Lung (tissue), 11 donors: ENCODE measurements at regions not wholly inside any gene's neighbourhood (a gene's known extent, or its start where the extent isn't known, plus 50 kb on each side); places are given as distances from the start of the nearest gene placed in this dataset.
A peak's percentile ranks its signal among the peaks of the same experiment; 100 is the strongest.

Experiments used
- ATAC-seq: fragments of 200-7000 bp; cut with Tn5 transposase; one replicate; pipeline ENCODE4 v1.9.1; 2020; ENCODE audit warnings: moderate number of reproducible peaks; ENCODE audit not compliant: insufficient read depth, low FRiP score
- DNase-seq, 3 donors: peaks; one replicate each; pipeline ENCODE4 v3.0.0-alpha.2; 2013 to 2017
- H3K27ac ChIP-seq, 2 donors: one replicate each; pipeline ENCODE4 v1.5.1; 2013; ENCODE audit warnings: mild to moderate bottlenecking in 2 of 2, moderate library complexity in 2 of 2, control low read depth in 1 of 2, inconsistent platforms in 1 of 2, low read depth in 1 of 2, low read length in 1 of 2
- H3K27me3 ChIP-seq, 3 donors: one replicate each; pipeline ENCODE4 v1.5.1; 2013; ENCODE audit warnings: low read length in 2 of 3; ENCODE audit not compliant: control insufficient read depth in 3 of 3, insufficient read depth in 3 of 3
- H3K36me3 ChIP-seq, 4 donors: one replicate each; pipeline ENCODE4 v1.5.1; 2013; ENCODE audit warnings: low read length in 4 of 4, mild to moderate bottlenecking in 1 of 4, moderate library complexity in 1 of 4; ENCODE audit not compliant: control insufficient read depth in 4 of 4, insufficient read depth in 4 of 4
- H3K4me1 ChIP-seq, 5 donors: one replicate each; pipeline ENCODE4 v1.5.1; 2013; ENCODE audit warnings: low read length in 5 of 5, mild to moderate bottlenecking in 2 of 5, moderate library complexity in 1 of 5; ENCODE audit not compliant: control insufficient read depth in 5 of 5, insufficient read depth in 5 of 5
- H3K4me3 ChIP-seq: one replicate; pipeline ENCODE4 v1.5.1; 2013; ENCODE audit warnings: mild to moderate bottlenecking, control low read depth, moderate library complexity
- H3K9ac ChIP-seq, 2 donors: one replicate each; pipeline ENCODE4 v1.5.1; 2013; ENCODE audit warnings: low read length in 2 of 2, control low read depth in 1 of 2; ENCODE audit not compliant: insufficient read depth in 1 of 2
- H3K9me3 ChIP-seq, 4 donors: one replicate each; pipeline ENCODE4 v1.5.1; 2013; ENCODE audit warnings: low read length in 3 of 4, mild to moderate bottlenecking in 1 of 4, moderate library complexity in 1 of 4; ENCODE audit not compliant: control insufficient read depth in 4 of 4, insufficient read depth in 3 of 4
- CTCF ChIP-seq: IDR thresholded peaks from 2 replicates; pipeline ENCODE4 v1.5.1; 2012; ENCODE audit warnings: mild to moderate bottlenecking; ENCODE audit errors: control extremely low read depth, extremely low read depth
- WGBS, 2 donors: extraction: QIAGEN DNeasy Blood & Tissue Kit; methylation state at CpG; one replicate each; pipeline ENCODE4 v1.1.7; 2013; 5-methylcytosine and 5-hydroxymethylcytosine counted together
- donor health status: control.
- donor health status: control.
- donor health status: Bipolar disorder and iron deficiency.
- donor health status: healthy.
- donor health status: DM: yes; HTN: yes; CAD: no.

GRCh38 chrY:15259286-15259685 is 735.0 kb downstream of the NLGN4Y start:
- H3K9ac ChIP-seq = no peak overlapping the region
- H3K27ac ChIP-seq = no peak overlapping the region
- DNase-seq (peak in 1 of 3 donors; percentile 2), ATAC-seq (no peak)
- no peaks in the 10 kb centered on the region for H3K9me3 ChIP-seq
- no peaks in the 10 kb centered on the region for H3K4me1 ChIP-seq
- H3K27me3 ChIP-seq = no peaks in the 10 kb centered on the region
- no peak for TF ChIP-seq CTCF
- no peak overlapping the region for H3K4me3 ChIP-seq
- 66% methylated on average over 3 of the region's 3 CpGs; no CpG with 5 or more reads in 1 of the 2 donors for WGBS, 2 donors
- H3K36me3 ChIP-seq = no peaks in the 10 kb centered on the region

GRCh38 chrY:15286572-15286971 is 762.2 kb downstream of the NLGN4Y start:
- ATAC-seq = no peak
- TF ChIP-seq CTCF = no peak
- H3K4me1 ChIP-seq = no peaks in the 10 kb centered on the region
- H3K4me3 ChIP-seq = no peak overlapping the region
- H3K9me3 ChIP-seq = no peaks in the 10 kb centered on the region
- H3K36me3 ChIP-seq = no peaks in the 10 kb centered on the region
- no peak for DNase-seq
- H3K27ac ChIP-seq = no peak overlapping the region
- 84% methylated on average over 1 of the region's 1 CpG; no CpG with 5 or more reads in 1 of the 2 donors for WGBS, 2 donors
- no peak overlapping the region for H3K9ac ChIP-seq
- H3K27me3 ChIP-seq = no peaks in the 10 kb centered on the region

GRCh38 chrY:15289821-15290220 is 765.5 kb downstream of the NLGN4Y start:
- H3K27ac ChIP-seq = no peak overlapping the region
- H3K36me3 ChIP-seq = no peaks in the 10 kb centered on the region
- H3K9me3 ChIP-seq = no peaks in the 10 kb centered on the region
- H3K27me3 ChIP-seq = no peaks in the 10 kb centered on the region
- no peak overlapping the region for H3K4me3 ChIP-seq
- no peak for TF ChIP-seq CTCF
- no peak overlapping the region for H3K9ac ChIP-seq
- ATAC-seq (no peak), DNase-seq (no peak)
- 75% methylated on average over 2 of the region's 2 CpGs; no CpG with 5 or more reads in 1 of the 2 donors for WGBS, 2 donors
- H3K4me1 ChIP-seq = no peaks in the 10 kb centered on the region

DNA sequence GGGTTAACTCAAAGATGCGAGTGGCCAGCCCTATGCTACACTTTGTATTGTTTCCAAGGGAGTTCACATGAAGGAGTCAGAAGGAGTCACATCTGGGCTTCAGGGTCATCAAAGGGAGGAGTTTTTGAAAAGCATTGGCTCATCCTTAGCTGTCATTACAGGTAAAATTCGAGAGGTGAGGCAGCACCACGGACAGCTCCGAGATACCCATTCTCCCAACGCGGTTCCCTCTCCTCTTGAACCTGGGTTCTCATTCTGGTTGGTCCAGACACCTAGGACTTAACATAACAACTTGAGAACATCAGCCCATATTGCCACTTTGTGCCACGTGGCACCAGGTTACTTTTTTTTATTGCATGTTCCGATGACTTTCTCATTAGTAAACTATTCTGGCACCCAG is 768.6 kb downstream of the NLGN4Y start:
- ATAC-seq (no peak), DNase-seq (no peak)
- H3K9me3 ChIP-seq = no peaks in the 10 kb centered on the region
- no peaks in the 10 kb centered on the region for H3K27me3 ChIP-seq
- WGBS, 2 donors = 54% methylated on average over 8 of the region's 8 CpGs; no CpG with 5 or more reads in 1 of the 2 donors
- H3K4me3 ChIP-seq = no peak overlapping the region
- no peak overlapping the region for H3K9ac ChIP-seq
- no peak for TF ChIP-seq CTCF
- no peaks in the 10 kb centered on the region for H3K36me3 ChIP-seq
- no peaks in the 10 kb centered on the region for H3K4me1 ChIP-seq
- H3K27ac ChIP-seq = no peak overlapping the region
